Inflammatory macrophage treated with lipopolysaccharide for 4 hours (primary cell): ENCODE measurements at regions not wholly inside any gene's neighbourhood (a gene's known extent, or its start where the extent isn't known, plus 50 kb on each side); places are given as distances from the start of the nearest gene placed in this dataset.
"Not testable (repeated sequence)": the region's sequence is repeated elsewhere in the genome, so short reads cannot be mapped to it uniquely, and the experiment has no call there.

Source experiments
- DNase-seq: peaks from one replicate; pipeline ENCODE4 v3.0.0-alpha.2; 2020

DNA sequence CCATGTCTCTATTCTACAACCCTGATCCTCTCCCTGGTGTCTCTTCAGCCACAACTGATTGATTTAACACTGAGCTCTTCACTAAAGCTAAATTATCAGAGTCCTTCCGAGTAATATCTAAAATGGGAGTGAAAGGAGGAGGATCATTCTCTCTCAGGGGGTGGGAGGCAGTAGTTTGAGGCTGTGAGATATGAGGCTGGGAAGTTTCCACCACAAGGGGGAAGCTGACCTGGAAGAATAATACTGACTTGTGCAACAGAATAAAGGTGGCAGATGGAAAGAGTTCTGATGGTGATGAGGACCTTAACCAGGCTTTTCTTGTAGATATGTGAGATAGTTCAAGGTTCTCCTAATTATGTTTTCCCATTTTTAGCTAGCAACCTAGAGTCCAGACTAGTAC is 241.6 kb upstream of the VKORC1L1 start:
- DNase-seq, result not testable (repeated sequence)

DNA sequence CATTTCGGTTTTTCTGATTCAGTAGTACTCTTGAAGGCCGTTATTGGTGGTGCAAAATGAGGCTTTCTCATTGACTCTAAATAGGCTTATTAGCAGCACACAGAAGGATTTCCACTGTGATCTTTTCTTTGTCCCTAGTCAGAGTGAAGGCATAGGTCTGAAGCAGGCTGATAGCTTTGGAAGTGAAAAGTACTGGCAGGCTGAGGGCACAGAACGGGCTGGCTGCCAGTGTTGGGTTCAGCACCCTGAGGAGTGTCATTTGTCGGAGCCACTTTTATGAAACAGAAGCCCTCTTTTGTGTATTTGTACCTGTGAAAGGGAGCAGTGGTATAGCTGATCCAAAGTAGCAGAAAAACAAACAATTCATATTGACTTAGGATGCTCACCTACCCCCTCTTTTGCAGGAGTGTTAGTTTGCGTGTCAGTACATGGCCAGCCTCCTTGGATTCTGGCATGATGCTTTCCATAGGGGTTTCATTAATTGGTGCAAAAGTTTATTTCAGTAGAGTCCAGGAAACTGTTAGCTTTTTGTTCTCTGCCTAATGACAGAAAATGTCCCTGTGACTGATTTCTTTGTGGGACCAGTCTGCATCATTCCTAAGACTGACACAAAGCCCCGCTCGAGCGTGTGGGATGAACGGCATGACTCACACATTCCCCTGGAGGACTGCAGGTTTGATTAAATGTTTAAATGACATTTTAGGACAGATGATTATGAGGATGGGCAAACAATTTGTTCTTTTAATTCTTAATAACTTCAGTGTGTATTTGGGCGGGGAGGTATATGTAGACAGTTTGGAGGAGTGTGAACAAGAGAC is 239.1 kb upstream of the VKORC1L1 start:
- not testable (repeated sequence) for DNase-seq

DNA sequence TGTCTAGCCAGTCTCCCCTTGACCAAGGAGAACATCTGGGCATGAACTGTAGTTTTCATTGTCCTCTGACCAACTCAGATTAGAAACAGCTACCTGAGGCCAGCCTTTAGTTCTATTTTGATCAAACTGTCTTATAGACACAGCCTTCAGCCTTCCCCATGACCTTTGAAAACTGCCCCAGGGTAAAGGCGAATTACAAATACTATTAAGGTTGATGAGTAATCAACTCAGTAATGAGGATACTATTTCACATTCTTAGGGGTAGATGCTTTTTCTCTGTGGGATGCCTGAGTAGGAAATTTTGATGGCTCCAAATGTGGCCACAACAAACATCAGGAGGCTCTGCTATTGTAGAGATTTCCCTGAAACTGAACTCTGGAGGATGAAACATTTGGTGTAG is 234.0 kb upstream of the VKORC1L1 start:
- DNase-seq, result not testable (repeated sequence)

DNA sequence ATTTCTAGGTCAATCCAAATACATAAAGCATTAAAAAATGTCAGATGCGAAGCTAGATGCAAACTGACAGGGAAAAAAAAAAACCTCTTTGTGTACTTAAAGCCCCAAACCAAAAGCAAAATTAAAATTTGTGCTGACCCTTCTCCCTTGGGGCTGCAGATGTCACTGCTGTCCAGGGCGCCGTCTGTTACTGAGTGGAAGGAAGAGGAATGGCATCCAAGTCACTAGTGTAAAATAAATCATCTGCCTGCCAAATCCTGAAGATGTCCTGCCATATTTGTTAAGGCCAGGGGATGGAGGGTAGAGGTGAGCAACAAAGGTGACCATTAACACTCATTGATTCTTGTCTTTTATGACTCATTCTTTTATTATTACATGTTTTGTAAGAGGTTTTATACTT is 233.2 kb upstream of the VKORC1L1 start:
- not testable (repeated sequence) for DNase-seq

DNA sequence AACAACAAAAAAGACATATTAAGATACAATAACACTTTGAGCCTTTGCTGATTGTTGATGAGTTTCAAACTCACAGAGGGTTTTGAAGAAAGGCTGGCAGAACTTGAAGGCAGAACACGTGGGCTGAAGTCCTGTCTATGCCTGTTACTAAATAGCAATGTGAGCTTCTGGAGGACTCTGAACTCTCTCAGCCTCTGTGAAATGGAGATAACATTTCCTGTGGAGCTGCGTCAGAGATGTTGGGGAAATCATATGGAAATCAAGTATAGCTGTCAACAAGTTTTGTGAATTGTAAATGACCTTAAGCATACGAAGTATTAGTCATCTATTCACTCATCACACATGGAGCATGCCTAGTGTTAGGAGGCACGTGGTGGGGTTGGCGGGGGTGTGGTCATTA is 229.4 kb upstream of the VKORC1L1 start:
- DNase-seq, result not testable (repeated sequence)

DNA sequence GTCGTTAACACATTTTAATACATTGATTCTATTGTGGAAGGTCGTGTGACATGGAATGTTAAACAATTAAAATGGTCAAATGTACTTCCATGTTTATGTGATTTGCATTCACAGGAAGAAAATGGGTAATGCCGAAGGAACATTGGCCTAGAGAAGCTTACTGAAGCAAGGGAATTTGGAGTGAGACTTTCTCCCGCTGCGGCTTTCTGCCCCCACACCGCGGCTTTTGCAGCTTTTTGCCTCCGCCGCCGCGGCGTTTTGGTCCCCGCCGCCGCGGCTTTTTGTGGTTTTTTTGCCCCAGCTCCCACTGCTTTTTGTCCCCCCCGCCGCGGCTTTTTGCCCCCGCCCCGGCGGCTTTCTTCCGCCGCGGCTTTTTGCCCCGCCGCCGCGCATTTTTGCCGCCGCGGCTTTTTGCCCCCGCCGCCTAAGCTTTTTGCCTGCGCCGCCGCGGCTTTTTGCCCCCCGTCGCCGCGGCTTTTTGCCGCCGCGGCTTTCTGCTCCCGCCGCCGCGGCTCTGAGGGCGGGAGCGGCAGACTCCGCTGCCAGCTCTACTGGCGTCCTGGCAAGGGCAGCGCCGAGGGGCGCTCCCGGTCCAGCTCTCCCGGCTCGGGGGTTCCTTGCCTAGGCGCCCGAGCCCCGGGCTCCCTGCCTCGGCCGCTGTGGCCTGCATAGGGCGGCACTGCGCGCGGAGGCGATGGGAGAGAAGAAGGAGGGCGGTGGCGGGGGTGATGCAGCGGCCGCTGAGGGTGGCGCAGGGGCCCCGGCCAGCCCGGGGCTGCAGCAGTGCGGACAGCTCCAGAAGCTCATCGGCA is 225.5 kb upstream of the VKORC1L1 start:
- DNase-seq, result not testable (repeated sequence)

DNA sequence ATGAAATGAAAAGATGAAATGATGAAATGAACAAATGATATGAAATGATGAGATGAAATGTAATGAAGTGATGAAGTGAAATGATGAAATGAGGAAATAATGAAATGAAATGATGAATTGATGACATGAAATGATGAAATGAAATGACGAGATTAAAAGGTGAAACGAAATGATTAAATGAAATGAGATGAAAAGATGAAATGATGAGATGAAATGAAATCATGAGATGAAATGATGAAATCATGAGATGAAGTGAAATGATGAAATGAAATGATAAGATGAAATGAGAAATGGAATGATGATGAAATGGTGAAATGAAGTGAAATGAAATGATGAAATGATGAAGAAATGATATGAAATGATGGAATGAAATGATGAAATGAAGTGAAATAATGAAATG is 221.7 kb upstream of the VKORC1L1 start:
- DNase-seq, result not testable (repeated sequence)

DNA sequence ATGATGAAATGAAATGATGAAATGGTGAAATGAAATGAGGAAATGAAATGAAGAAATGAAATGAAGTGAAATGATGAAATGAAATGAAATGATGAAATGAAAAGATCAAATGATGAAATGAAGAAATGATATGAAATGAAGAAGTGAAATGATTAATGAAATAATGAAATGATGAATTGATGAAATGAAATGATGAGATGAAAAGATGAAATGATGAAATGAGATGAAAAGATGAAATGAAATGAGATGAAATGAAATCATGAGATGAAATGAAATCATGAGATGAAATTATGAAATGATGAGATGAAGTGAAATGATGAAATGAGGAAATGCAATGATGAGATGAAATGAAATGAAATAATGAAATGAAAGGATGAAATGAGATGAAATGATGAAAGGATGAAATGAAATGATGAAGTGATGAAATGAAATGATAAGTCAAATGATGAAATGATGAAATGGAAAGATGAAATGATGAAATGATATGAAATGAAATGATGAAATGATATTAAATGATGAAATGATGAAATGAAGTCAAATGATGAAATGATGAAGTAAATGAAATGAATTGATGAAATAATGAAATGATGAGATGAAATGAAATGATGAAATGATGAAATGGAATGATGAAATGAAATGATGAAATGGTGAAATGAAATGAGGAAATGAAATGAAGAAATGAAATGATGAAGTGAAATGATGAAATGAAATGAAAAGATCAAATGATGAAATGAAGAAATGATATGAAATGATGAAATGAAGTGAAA is 220.9 kb upstream of the VKORC1L1 start:
- not testable (repeated sequence) for DNase-seq

DNA sequence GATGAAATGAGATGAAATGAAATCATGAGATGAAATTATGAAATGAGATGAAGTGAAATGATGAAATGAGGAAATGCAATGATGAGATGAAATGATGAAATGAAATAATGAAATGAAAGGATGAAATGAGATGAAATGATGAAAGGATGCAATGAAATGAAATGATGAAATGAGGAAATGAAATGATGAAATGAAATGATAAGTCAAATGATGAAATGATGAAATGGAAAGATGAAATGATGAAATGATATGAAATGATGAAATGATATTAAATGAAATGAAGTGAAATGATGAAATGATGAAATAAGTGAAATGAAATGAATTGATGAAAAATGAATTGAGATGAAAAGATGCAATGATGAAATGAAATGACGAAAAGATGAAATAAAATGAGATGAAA is 220.2 kb upstream of the VKORC1L1 start:
- DNase-seq, result not testable (repeated sequence)

DNA sequence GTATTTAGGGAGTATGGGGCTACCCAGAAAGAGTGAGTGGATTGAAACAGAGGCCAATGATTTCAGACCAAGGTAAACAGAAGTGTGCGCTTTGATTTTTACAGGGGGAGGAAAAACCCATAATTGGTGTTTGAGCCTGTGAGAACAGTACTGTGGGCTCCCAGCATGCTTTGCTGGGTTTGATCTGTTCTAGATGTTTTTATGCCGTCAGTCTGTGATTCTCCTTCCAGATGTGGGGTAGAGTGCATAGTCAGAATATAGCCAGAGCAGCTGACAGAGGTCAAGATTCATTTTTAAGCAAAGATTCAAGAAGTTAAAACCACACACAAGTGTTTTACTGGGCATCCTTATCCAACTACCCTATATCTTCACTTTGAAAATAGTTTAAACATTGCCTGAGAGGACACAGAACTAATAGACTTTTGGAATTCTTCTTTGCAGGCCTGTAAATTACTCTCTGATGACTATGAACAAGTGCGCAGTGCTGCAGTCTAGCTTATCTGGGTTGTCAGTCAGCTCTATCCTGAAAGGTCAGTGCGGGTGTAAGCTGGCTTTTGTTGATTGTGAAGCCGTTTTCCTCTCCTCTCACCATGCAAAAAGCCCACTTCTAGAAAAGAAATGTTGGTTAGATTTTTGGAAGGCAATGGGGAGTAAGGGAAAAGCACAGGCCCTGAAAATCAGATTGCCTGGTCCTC is 216.2 kb upstream of the VKORC1L1 start:
- DNase-seq, result not testable (repeated sequence)

DNA sequence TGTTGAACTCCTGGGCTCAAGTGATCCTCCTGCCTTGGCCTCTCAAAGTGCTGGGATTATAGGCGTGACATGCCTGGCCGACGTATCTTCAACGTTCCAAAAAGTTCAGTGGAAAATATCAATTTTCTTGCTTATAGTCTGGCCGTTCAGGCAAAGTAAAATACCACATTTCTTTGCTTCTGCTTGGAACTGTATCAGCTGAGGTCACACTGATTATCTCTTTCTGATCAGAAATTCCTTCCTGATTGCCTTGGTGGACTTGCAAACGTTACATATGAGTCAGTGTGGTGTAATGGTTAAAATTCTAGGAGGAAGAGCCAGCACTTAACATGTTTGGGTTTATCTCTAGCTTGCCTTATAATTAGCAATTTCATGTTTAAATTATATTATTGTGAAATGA is 189.5 kb upstream of the VKORC1L1 start:
- DNase-seq, result not testable (repeated sequence)

DNA sequence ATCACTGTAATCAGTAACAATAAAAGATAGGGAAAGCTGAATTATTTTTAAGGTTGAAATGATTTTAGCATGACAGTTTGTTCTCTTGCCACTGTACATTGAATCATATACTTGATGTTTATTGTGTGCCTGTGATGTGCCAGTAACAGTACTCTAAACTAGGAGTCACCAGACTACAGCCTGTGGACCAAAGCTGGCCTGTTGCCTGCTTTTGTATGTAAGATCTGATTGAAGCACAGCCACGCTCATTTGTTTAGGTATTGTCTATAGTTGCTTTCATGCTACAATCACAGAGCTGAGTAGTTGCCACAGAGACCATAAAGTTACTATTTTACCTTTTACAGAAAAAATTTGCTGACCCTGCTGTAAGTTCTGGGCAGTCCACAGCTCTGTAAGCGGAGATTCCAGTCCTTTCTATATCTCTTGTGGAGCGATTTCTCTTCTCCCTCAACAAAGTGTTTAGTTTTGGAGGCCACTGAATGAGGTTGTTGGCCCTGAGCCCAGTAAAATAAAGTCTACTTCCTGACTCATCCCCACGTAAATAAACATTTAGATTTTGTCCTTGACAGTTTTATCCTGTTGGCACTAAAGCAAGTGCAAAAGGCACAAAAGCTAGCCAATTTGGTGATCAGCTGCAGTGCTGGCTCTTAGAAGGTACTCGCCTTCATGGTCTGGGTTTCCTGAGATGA is 173.7 kb upstream of the VKORC1L1 start:
- DNase-seq, result not testable (repeated sequence)

DNA sequence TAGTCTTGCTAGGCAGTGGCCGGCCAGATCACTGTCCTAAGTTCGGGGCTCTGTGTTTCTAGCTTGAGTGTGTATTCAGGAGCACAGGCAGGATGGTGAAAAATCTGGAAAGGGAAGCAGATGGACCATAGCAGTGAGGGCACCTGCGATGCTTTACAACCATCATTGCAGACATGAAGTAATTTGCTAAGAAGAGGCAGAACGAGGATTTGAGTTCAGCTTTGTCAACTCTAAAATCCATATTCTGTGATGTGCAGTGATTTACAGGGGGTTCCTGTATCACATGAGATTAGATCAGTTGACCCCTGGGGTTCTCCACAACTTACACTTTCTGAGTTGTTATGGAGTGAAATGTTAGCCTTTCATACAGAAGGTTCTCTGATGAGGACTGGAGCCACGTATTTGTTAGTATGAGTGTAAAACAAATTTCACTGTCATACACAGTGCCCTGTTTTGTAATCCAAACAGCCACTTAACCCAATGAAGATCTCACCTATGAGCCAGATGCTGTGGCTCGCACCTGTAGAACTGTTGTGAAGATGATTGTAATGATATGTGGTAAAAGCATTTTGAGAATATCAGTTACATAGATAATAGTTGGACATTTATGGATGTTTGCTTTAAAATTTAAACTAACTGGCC is 173.0 kb upstream of the VKORC1L1 start:
- DNase-seq, result not testable (repeated sequence)

DNA sequence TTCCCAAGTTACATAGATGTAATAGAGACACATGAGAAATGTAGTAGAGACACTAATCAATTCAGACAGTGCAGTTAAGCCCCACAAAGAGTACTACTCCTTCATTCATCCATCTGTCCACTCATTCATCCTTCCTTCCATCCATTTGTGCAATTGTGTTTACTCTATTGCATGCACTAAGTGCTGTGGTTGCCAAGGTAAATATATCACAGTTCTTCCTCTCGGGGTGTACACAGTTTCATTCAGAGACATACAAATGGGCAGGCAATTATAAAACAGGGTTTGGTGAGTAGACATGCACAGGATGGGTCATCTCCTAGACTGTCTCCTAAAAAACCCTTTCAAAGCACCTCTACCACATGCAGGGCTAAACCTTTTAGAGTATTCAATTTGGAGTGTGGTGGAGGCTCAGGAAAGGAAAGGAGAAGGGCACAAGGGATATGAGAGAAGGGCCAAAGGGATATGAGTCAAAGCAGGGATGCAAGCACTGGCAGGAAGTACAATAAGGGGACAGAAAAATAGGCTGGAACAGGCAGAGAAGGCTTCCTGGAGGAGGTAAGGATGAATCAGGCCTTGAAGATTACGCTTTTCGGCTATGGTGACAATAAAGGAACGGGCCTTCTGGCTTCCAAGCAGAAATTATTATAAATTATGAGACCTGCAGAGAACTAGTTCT is 153.6 kb upstream of the VKORC1L1 start:
- not testable (repeated sequence) for DNase-seq

DNA sequence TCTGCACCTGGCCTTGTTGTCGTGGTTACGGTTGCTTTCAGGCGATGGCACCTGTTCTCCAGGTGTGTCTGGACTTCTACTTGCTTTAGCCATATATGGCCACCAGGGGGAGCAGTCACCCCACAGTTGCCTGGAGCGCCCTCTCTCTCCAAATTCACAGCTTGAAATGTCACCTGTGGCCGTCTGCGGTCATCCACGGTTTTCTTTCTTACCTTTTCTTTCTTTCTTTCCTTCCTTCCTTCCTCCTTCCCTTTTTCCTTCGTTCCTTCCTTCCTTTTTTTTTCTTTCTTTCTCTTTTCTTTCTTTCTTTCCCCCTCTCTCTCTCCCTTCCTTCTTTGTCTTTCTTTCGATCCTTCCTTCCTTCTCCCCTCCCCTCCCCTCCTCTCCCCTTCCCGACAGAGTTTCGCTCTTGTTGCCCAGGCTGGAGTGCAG is 150.5 kb upstream of the VKORC1L1 start:
- DNase-seq, result peak; percentile 7

DNA sequence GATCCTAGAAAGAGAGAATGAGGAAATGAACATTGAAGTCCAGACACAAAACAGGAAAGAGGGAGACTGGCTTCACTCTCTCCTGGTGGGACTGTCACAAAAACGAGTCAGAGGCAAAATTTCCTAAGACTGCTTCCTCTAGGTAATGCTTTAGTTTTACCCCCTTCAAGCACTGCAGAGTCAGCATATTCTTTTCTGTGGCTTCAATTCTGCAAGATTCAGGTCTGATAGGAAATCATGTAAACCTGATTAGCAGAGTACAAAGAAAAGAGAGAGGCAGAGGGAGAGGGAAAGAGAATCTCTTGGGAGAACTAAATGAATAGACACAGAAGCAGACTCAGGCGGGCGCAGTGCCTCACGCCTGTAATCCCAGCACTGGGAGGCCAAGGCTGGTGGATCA is 145.7 kb upstream of the VKORC1L1 start:
- not testable (repeated sequence) for DNase-seq

DNA sequence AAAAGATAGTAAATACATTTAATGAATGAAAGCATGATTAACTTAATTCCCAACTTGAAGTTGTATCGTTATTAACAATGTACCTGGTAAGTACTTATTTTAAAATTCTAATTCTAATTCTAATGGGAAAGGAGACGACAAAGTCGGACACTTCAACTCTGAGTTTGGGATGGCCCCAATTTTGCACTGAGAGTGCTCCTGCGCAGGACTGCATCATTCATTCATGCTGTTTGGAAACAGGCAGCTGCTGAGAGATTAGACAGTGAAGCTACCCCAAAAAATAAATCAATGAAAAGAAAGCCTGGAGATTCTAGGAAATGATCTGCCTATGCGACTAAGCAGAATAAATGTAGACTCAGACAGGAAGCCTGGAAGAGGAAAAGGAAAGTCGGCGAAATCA is 141.7 kb upstream of the VKORC1L1 start:
- no peak for DNase-seq

DNA sequence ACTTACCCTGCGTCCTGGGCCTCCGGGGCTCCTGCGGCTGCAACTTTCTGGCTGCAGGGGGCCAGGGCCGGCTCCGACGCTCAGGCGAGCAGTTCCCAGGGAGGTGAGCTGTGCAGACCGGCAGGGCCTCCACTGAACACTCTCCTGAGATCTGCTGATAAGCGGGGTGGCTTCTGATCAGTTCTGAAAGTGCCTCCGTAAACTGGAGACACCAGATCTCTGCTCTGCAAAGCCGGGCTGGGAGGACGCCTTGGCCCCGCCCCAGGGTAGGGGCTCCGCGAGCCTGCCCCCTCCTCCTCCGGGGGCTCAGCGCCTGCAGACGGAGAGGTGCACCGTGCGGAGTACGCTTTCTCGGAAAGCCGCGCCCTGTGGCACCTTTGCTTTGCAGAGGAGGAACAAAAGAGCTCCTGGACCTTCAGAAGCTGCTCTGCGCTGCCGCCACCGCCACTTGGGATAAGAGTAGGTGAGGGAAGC is 141.3 kb upstream of the VKORC1L1 start:
- no peak for DNase-seq

DNA sequence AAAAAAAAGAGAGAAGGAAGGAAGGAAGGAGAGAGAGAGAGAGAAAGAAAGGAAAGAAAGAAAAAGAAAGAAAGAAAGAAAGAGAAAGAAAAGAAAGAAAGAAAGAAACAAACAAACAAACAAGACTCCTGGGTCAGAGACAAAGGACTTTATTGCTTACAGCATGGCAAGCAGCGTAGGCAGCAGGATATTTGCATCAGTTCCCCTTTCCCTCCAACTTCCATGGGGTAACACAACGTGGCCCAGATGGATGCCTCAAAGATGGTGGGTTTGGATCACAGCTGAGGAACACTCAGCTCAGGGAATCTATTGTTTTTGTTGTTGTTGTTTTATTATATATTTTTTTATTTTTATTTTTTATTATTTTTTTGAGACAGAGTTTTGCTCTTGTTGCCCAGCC is 128.5 kb upstream of the VKORC1L1 start:
- DNase-seq, result peak; percentile 43

DNA sequence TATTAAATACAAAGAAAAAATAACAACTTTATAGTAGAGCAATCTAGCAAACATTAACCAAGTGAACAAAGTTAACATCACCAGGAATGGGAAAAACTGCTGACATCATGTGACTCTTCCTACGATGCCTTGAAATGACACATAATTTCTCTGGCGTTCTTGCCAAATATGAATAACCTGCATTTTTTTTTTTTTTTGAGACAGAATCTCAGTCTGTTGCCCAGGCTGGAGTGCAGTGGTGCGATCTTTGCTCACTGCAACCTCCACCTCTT is 126.5 kb upstream of the VKORC1L1 start:
- no peak for DNase-seq

DNA sequence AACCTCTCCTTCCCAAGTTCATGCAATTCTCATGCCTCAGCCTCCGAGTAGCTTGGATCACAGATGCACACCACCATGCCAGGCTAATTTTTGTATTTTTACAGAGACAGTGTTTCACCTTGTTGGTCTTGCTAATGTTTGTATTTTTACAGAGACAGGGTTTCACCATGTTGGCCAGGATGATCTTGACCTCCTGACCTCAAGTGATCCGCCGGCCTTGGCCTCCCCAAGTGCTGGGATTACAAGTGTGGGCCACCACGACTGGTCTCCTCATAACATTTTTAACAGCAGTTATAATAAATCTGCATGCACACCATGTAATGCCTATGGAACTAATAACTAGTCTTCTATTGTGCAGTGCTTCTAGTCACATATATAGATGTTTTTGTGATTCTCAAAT is 123.8 kb upstream of the VKORC1L1 start:
- DNase-seq, result no peak
